Hepatic stellate cell (primary cell): ENCODE measurements at regions not wholly inside any gene's neighbourhood (a gene's known extent, or its start where the extent isn't known, plus 50 kb on each side); places are given as distances from the start of the nearest gene placed in this dataset.

Experiments
- DNase-seq: peaks from one replicate; pipeline ENCODE4 v3.0.0; 2011; ENCODE audit warnings: low spot score

DNA sequence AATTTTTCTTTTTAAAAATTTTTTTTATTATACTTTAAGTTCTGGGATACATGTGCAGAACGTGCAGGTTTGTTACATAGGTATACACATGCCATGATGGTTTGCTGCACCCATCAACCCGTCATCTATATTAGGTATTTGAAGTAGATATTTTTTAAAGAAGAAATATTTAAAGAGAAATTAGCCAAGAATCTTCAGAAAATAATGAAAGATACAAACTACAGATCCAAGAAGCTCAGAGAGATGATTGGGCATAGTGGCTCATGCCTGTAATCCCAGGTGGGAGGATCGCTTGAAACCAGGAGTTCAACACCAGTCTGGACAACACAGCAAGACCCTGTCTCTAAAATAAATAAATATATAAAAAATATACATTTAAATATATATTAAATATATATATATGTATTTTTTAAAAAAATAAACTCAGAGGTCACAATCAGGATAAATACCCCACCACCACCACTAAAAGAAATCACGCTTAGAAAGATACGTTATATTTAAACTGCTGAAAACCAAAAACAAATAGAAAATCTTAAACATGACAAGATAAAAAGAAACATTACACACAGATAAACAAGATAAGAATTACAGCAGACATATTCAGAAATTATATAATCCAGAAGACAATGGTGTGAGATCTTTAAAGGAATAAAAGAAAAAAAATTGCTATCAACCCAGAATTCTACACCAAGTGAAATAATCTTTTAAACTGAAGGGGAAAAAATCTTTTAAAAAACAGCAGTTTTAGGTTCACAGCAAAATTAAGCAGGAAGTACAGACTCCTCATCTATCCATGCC, 57.5 kb downstream of the CSF2 start:
- DNase-seq = no peak

- DNase-seq = no peak
Measured at GRCh38 chr5:132132138-132132537, 58.5 kb downstream of the CSF2 start.

DNA sequence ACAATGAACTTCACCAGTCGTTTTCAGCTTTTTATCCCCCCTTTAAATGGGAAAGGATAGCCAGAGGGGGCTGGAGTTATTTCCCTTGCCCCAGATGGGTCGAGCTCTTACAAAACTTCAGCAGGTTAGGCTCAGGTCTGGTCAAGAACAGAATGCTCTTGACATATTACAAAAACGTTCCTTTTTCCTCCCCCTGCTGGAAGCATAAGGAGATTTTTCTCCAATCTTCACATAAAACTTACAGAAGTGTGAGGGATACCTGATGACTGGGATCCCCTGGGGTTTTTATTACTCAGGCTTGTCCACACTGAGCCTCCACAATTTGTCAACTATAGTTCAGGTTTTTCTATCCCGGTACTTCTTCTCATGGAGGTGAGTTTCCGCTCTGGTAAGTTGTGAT, 60.8 kb downstream of the CSF2 start:
- DNase-seq = no peak

- DNase-seq = peak; percentile 4
Measured at GRCh38 chr5:132136906-132137305, 63.3 kb downstream of the CSF2 start.

- DNase-seq = no peak
Measured at GRCh38 chr5:132138260-132138659, 64.7 kb downstream of the CSF2 start.
